KBM-7 (cell line): ENCODE measurements at regions not wholly inside any gene's neighbourhood (a gene's known extent, or its start where the extent isn't known, plus 50 kb on each side); places are given as distances from the start of the nearest gene placed in this dataset.

Experiments used
- DNase-seq: peaks from one replicate; pipeline ENCODE4 v3.0.0-alpha.2; 2015
- in situ Hi-C: fragments of 300-500 bp; cut with MboI; formaldehyde crosslinking; loops from 2 replicates; pipeline ENCODE4 v1.14.3; 2020; ENCODE audit warnings: low sequenced_read_pairs, low pct_unique_long_range_greater_than_20kb, mixed read lengths

- DNase-seq = no peak
- in situ Hi-C loops = no loop called here
These were observed 123.2 kb downstream of the WIF1 start for GRCh38 chr12:64997858-64998257.

GRCh38 chr12:64998371-64999147, 122.5 kb downstream of the WIF1 start:
- in situ Hi-C loops = no loop called here
- no peak for DNase-seq

- in situ Hi-C loops = no loop called here
- DNase-seq = no peak
These were observed 122.0 kb downstream of the WIF1 start for GRCh38 chr12:64999148-64999425.
